Endodermal cell (in vitro differentiated cells): ENCODE measurements at regions not wholly inside any gene's neighbourhood (a gene's known extent, or its start where the extent isn't known, plus 50 kb on each side); places are given as distances from the start of the nearest gene placed in this dataset.

Experiments used
- DNase-seq: peaks from one replicate; pipeline ENCODE4 v3.0.0-alpha.2; 2017
- H3K27ac ChIP-seq: 2 replicates; pipeline ENCODE4 v1.5.1; 2013; ENCODE audit warnings: mild to moderate bottlenecking, low read depth, low read length, moderate library complexity
- H3K27me3 ChIP-seq: 2 replicates; pipeline ENCODE4 v1.6.1; 2013; ENCODE audit warnings: mild to moderate bottlenecking, low read length, moderate library complexity; ENCODE audit not compliant: insufficient read depth, control insufficient read depth, poor library complexity, severe bottlenecking
- H3K36me3 ChIP-seq: 2 replicates; pipeline ENCODE4 v1.7.0; 2013; ENCODE audit warnings: mild to moderate bottlenecking, low read length, moderate library complexity; ENCODE audit not compliant: control insufficient read depth, insufficient read depth
- H3K4me1 ChIP-seq: one replicate; pipeline ENCODE4 v1.7.0; 2013; ENCODE audit warnings: low read length; ENCODE audit not compliant: control insufficient read depth, insufficient read depth
- H3K4me3 ChIP-seq: 2 replicates; pipeline ENCODE4 v1.5.1; 2013; ENCODE audit warnings: mild to moderate bottlenecking, low read length, moderate library complexity
- H3K9ac ChIP-seq: 2 replicates; pipeline ENCODE4 v1.6.1; 2013; ENCODE audit warnings: mild to moderate bottlenecking, low read length, moderate library complexity; ENCODE audit not compliant: poor library complexity, severe bottlenecking; ENCODE audit errors: extremely low read depth
- H3K9me3 ChIP-seq: 2 replicates; pipeline ENCODE4 v1.6.1; 2013; ENCODE audit warnings: mild to moderate bottlenecking, low read length, moderate library complexity; ENCODE audit not compliant: control insufficient read depth
- H3K27ac Mint-ChIP-seq: 2 replicates; pipeline ENCODE4 v1.8.0; 2020; ENCODE audit warnings: mixed read lengths
- H3K27me3 Mint-ChIP-seq: 2 replicates; pipeline ENCODE4 v1.8.0; 2021; ENCODE audit warnings: mild to moderate bottlenecking, mixed read lengths; ENCODE audit not compliant: insufficient read depth
- H3K36me3 Mint-ChIP-seq: 2 replicates; pipeline ENCODE4 v1.8.0; 2020; ENCODE audit warnings: low read depth, mixed read lengths
- H3K4me1 Mint-ChIP-seq: 2 replicates; pipeline ENCODE4 v1.8.0; 2020; ENCODE audit warnings: mixed read lengths
- H3K4me3 Mint-ChIP-seq: 2 replicates; pipeline ENCODE4 v1.8.0; 2020; ENCODE audit warnings: mild to moderate bottlenecking, moderate library complexity, mixed read lengths
- H3K9me3 Mint-ChIP-seq: 2 replicates; pipeline ENCODE4 v1.8.0; 2020; ENCODE audit warnings: mild to moderate bottlenecking, mixed read lengths
- WGBS, 2 experiments: methylation state at CpG; one replicate each; pipeline versions ENCODE4 v1.1.5 to v1.1.7; 2013; ENCODE audit warnings: missing lambda C conversion rate in 2 of 2, mixed read lengths in 1 of 2; ENCODE audit not compliant: insufficient coverage in 1 of 2, insufficient read length in 1 of 2; 5-methylcytosine and 5-hydroxymethylcytosine counted together
- TF ChIP-seq, protein P1 (sequence below): fragments of 200-600 bp; sonication (generic); conservative IDR thresholded peaks from 2 replicates; pipeline ENCODE4 v1.5.0; 2021; ENCODE audit warnings: antibody characterized with exemption, mild to moderate bottlenecking

DNA sequence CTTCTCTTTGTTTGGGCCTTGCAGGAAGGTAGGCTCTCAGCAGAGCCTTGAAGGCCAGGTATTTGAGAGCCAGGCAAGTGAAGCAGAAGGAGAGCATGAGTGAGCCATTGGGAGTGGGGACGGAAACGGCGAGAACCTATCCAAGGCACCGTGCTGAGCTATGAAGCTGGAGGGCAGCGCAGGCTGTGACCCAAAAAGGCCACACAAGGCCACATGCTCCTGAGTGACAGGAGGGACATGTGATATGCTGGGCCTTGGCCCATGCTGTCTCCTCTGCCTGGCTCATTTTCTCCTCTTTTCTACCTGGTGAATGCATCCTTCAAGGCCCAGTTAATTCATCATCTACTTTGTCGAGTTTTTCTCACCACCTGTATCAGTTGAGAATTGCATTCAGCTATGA is 136.3 kb downstream of the PALM2AKAP2 start:
- Histone ChIP-seq H3K9ac (no peak overlapping the region), H3K4me3 (no peak overlapping the region), H3K9me3 (no peaks in the 10 kb centered on the region), H3K4me1 (no peaks in the 10 kb centered on the region), H3K27ac (no peak overlapping the region), H3K36me3 (no peaks in the 10 kb centered on the region), H3K27me3 (no peaks in the 10 kb centered on the region)
- no peaks in the 10 kb centered on the region for H3K36me3 Mint-ChIP-seq
- no peaks in the 10 kb centered on the region for H3K4me1 Mint-ChIP-seq
- TF ChIP-seq, protein P1, sequence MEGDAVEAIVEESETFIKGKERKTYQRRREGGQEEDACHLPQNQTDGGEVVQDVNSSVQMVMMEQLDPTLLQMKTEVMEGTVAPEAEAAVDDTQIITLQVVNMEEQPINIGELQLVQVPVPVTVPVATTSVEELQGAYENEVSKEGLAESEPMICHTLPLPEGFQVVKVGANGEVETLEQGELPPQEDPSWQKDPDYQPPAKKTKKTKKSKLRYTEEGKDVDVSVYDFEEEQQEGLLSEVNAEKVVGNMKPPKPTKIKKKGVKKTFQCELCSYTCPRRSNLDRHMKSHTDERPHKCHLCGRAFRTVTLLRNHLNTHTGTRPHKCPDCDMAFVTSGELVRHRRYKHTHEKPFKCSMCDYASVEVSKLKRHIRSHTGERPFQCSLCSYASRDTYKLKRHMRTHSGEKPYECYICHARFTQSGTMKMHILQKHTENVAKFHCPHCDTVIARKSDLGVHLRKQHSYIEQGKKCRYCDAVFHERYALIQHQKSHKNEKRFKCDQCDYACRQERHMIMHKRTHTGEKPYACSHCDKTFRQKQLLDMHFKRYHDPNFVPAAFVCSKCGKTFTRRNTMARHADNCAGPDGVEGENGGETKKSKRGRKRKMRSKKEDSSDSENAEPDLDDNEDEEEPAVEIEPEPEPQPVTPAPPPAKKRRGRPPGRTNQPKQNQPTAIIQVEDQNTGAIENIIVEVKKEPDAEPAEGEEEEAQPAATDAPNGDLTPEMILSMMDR, result no peak
- no peak overlapping the region for H3K27ac Mint-ChIP-seq
- H3K4me3 Mint-ChIP-seq, result no peak overlapping the region
- H3K9me3 Mint-ChIP-seq, result no peaks in the 10 kb centered on the region
- 97 to 98% methylated on average over 6 of the region's 6 CpGs for WGBS, 2 experiments
- no peak for DNase-seq
- no peaks in the 10 kb centered on the region for H3K27me3 Mint-ChIP-seq

DNA sequence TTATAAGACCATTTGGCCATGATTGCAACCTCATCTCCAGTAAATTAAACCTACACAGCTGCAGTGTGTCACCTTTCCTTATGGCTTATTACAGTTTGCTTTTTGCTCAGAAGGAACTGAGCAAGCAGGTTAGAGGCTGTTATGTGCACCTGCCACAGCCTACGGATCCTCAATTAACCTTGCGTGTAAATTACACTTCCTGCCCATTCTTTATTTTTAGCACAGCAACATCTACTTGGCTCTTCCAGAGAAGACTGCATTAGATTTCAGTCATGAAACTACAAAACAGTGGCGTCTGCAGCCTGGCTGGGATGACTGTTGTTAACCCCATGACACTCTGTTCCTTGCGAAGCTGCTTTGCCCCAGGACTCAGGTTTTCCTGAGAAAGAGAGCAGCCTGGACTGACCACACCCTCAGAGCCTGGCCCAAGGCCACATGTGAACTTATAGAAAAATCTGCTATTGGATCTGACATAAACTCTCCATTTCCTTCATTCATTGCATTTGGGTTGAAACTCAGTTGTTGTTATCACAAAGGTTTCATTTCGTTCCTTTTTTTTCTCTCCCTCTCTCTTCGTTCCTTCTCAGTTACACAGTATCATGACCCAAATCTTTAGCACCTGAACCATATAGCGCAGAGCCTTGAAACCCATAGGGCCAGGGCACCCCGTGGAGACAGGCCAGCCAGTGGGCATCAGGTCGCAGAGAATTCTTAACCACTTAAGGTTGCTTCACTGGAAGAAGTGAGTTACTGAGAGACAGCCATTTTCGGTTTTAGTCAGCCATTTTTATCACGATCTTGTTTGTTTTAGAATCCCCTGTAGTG is 138.6 kb downstream of the PALM2AKAP2 start:
- no peaks in the 10 kb centered on the region for H3K4me1 ChIP-seq
- H3K4me3 ChIP-seq, result no peak overlapping the region
- H3K27me3 ChIP-seq, result no peaks in the 10 kb centered on the region
- no peak overlapping the region for H3K4me3 Mint-ChIP-seq
- H3K27me3 Mint-ChIP-seq, result no peaks in the 10 kb centered on the region
- no peaks in the 10 kb centered on the region for H3K36me3 Mint-ChIP-seq
- WGBS, 2 experiments, result 86 to 98% methylated on average over 8 to 11 of the region's 11 CpGs
- DNase-seq, result no peak
- no peak overlapping the region for H3K27ac ChIP-seq
- H3K9ac ChIP-seq, result no peak overlapping the region
- no peaks in the 10 kb centered on the region for H3K9me3 Mint-ChIP-seq
- no peaks in the 10 kb centered on the region for H3K4me1 Mint-ChIP-seq
- TF ChIP-seq, protein P1, result no peak
- H3K36me3 ChIP-seq, result no peaks in the 10 kb centered on the region
- H3K27ac Mint-ChIP-seq, result no peak overlapping the region
- H3K9me3 ChIP-seq, result no peaks in the 10 kb centered on the region

DNA sequence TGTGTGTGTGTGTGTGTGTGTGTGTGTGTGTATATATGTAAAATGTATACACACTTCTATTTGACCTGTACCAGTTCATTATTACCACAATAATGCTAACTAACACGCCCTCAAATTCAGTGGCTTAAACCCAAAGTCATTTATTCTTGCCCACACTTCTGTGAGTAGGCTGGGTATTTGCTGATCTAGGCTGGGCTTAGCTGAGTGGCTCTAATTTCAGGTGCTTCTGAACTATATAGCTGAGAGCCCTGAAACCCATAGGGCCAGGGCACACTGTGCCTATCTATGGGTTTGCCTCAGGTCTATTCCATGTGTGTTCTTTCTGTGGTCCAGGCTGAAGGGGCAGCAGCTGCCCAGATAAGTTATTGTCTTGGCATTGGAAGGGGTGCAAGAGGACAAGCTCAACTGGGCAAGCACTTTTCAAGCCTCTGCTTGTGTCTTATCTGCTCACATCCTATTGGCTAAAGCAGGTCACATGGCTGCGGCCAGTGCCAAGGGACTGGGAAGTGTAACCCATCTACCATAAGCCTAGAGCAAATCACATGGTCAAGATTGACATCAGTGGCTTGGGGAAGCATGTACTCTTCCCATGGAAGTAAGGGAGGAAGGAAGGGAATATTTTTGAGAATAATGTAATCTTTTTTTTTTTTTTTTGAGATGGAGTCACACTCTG is 139.9 kb downstream of the PALM2AKAP2 start:
- Histone ChIP-seq H3K27me3 (no peaks in the 10 kb centered on the region), H3K4me1 (no peaks in the 10 kb centered on the region), H3K36me3 (no peaks in the 10 kb centered on the region), H3K9ac (no peak overlapping the region), H3K27ac (no peak overlapping the region), H3K4me3 (no peak overlapping the region), H3K9me3 (no peaks in the 10 kb centered on the region)
- Mint-ChIP-seq H3K36me3 (no peaks in the 10 kb centered on the region), H3K27me3 (no peaks in the 10 kb centered on the region), H3K4me3 (no peak overlapping the region), H3K9me3 (no peaks in the 10 kb centered on the region), H3K27ac (no peak overlapping the region), H3K4me1 (no peaks in the 10 kb centered on the region)
- TF ChIP-seq, protein P1, result no peak
- WGBS, 2 experiments, result 89% methylated on average over 1 to 2 of the region's 2 CpGs
- no peak for DNase-seq
